ENCODE measurements at regions not wholly inside any gene's neighbourhood (a gene's known extent, or its start where the extent isn't known, plus 50 kb on each side); places are given as distances from the start of the nearest gene placed in this dataset.

DNA sequence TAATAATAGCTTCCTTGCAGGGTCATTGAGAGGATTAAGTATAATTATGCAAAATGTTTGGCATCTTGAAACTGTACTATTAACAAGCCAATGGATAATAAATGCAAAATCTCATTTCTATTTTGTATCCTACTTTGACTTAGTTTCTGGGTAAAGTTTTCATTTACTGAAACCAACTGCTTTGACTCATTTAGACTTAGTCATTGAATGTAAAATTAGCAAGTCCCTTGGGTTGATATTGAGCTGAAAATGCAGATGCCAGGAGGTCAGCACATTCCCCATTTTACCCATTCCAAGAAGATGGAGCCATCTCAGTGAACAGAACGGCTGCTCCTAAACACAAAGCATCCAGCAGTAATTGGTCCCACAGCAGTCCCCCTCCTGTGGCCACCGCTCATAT is 74.7 kb upstream of the GATB start:
- TF ChIP-seq POLR2A (IDR thresholded peaks at IDR 0.05) (no peak), EP300 (IDR thresholded peaks at IDR 0.05) (no peak), POLR2AphosphoS5 (IDR thresholded peaks at IDR 0.05) (no peak)
- TF ChIP-seq, protein P1, sequence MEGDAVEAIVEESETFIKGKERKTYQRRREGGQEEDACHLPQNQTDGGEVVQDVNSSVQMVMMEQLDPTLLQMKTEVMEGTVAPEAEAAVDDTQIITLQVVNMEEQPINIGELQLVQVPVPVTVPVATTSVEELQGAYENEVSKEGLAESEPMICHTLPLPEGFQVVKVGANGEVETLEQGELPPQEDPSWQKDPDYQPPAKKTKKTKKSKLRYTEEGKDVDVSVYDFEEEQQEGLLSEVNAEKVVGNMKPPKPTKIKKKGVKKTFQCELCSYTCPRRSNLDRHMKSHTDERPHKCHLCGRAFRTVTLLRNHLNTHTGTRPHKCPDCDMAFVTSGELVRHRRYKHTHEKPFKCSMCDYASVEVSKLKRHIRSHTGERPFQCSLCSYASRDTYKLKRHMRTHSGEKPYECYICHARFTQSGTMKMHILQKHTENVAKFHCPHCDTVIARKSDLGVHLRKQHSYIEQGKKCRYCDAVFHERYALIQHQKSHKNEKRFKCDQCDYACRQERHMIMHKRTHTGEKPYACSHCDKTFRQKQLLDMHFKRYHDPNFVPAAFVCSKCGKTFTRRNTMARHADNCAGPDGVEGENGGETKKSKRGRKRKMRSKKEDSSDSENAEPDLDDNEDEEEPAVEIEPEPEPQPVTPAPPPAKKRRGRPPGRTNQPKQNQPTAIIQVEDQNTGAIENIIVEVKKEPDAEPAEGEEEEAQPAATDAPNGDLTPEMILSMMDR (IDR thresholded peaks at IDR 0.05): no peak
- ATAC-seq (ENCODE audit: low FRiP score in 2 of 2): no peak

DNA sequence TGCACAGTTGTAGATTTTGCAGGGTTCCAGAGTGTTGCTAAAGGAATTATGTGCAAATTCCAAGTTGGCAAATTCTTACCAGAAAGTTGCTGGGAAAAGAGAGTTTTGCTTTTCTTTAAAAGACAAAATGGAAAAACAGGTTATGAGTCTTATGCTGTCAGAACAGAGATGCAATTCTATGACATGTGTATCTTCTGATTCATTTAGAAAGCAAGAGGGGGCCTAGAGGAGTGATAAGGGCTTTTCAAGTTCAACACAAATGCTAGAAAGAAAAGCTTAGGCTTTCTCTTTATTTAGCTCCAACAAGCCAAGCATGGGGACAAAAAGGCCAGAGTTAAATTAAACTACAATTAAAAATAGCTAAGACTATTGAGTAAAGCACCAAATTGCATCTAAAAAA is 72.4 kb upstream of the GATB start:
- Histone ChIP-seq H3K27ac (no peak overlapping the region), H3K4me3 (no peak overlapping the region), H3K9me3 (no peaks in the 10 kb centered on the region), H3K4me1 (no peaks in the 10 kb centered on the region), H3K36me3 (no peaks in the 10 kb centered on the region), H3K27me3 (no peaks in the 10 kb centered on the region)
- ATAC-seq (ENCODE audit: low FRiP score in 2 of 2) (no peak), DNase-seq (no peak)
- TF ChIP-seq POLR2A (IDR thresholded peaks at IDR 0.05) (no peak), EP300 (IDR thresholded peaks at IDR 0.05) (no peak), POLR2AphosphoS5 (IDR thresholded peaks at IDR 0.05) (no peak)
- TF ChIP-seq, protein P1 (IDR thresholded peaks at IDR 0.05): no peak

More for the DNA sequence above, 74.7 kb upstream of the GATB start:
- 87 to 100% methylated on average over 1 to 2 of the region's 2 CpGs for WGBS, 2 donors
- no peak overlapping the region for H3K27ac ChIP-seq
- H3K36me3 ChIP-seq: no peaks in the 10 kb centered on the region
- no peaks in the 10 kb centered on the region for H3K4me1 ChIP-seq
- no peaks in the 10 kb centered on the region for H3K9me3 ChIP-seq
- DNase-seq: no peak
- H3K4me3 ChIP-seq: no peak overlapping the region
- H3K27me3 ChIP-seq: no peaks in the 10 kb centered on the region

DNA sequence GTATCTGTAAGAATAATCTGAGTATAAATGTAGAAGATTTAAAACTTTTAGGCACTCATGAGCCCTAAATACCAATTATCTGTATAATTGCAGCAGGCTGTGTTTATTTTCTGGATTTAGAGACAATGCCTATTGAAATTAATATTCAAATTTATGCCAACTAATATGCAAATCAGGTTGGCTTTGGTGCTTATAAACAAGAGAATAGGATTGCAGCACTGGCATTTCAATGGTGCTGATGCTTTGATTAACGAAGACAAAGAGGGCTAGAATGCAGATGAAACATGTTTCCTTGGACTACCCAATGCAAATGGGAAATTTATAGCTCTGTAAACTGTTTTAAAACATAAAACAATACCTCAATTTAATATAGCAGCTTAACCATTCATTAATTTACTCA is 70.7 kb upstream of the GATB start:
- WGBS, 2 donors: 75 to 77% methylated on average over 1 of the region's 1 CpG
- no peak for TF ChIP-seq POLR2A (IDR thresholded peaks at IDR 0.05)
- no peak for TF ChIP-seq POLR2AphosphoS5 (IDR thresholded peaks at IDR 0.05)
- TF ChIP-seq, protein P1 (IDR thresholded peaks at IDR 0.05): no peak
- no peak for TF ChIP-seq EP300 (IDR thresholded peaks at IDR 0.05)
- no peaks in the 10 kb centered on the region for H3K4me1 ChIP-seq
- H3K27ac ChIP-seq: no peak overlapping the region
- ATAC-seq (ENCODE audit: low FRiP score in 2 of 2): no peak
- no peaks in the 10 kb centered on the region for H3K9me3 ChIP-seq
- H3K27me3 ChIP-seq: no peaks in the 10 kb centered on the region
- no peak for DNase-seq
- H3K36me3 ChIP-seq: no peaks in the 10 kb centered on the region
- no peak overlapping the region for H3K4me3 ChIP-seq

DNA sequence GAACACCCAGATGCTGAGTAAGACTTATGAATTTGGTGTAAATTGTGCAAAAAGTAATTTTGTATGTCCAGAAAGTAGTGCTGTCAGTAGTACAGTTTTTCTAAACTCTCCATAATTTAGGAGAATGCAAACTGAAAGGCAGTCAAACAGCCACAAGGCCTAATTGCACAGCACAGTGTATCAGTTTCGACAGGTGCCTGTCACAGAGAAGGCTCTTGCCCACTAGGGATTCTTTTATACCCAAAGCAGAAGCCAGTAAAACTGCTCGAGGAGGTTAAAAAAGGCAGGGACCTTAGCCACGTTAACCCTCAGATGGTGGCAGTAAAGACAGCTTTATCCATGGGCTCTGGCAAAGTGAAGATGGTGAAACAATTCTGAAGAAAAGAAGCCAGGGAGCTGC is 69.4 kb upstream of the GATB start:
- Histone ChIP-seq H3K4me3 (no peak overlapping the region), H3K27ac (no peak overlapping the region), H3K27me3 (no peaks in the 10 kb centered on the region), H3K36me3 (no peaks in the 10 kb centered on the region), H3K4me1 (no peaks in the 10 kb centered on the region), H3K9me3 (no peaks in the 10 kb centered on the region)
- 87 to 88% methylated on average over 3 of the region's 3 CpGs for WGBS, 2 donors
- no peak for DNase-seq
- TF ChIP-seq, protein P1 (IDR thresholded peaks at IDR 0.05): no peak
- no peak for TF ChIP-seq POLR2A (IDR thresholded peaks at IDR 0.05)
- TF ChIP-seq POLR2AphosphoS5 (IDR thresholded peaks at IDR 0.05): no peak
- TF ChIP-seq EP300 (IDR thresholded peaks at IDR 0.05): no peak
- ATAC-seq (ENCODE audit: low FRiP score in 2 of 2): no peak

DNA sequence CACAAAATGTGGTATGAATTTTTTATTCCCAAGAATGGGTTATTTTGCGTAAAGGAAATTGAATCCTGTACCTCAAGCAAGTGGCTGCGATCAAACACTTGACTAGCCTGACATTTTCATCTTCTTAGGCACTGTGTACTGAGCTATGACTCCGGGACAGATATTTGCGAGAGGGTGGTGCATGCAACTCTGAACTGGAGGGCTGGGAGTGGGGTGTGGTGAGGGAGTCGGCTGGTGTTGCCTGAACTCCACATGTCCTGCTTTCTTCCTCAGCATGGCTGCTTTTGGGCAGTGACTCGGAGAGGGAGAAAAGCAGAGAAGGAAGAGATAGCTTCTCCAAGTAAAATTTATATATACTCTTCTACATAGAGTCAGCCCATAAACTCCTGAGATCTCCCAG is 68.5 kb upstream of the GATB start:
- TF ChIP-seq, protein P1 (IDR thresholded peaks at IDR 0.05): no peak
- TF ChIP-seq EP300 (IDR thresholded peaks at IDR 0.05): no peak
- no peak for TF ChIP-seq POLR2A (IDR thresholded peaks at IDR 0.05)
- no peak for TF ChIP-seq POLR2AphosphoS5 (IDR thresholded peaks at IDR 0.05)
- H3K4me1 ChIP-seq: no peaks in the 10 kb centered on the region
- H3K4me3 ChIP-seq: no peak overlapping the region
- ATAC-seq (ENCODE audit: low FRiP score in 2 of 2) (no peak), DNase-seq (no peak)
- no peaks in the 10 kb centered on the region for H3K36me3 ChIP-seq
- H3K27me3 ChIP-seq: no peaks in the 10 kb centered on the region
- no peaks in the 10 kb centered on the region for H3K9me3 ChIP-seq
- no peak overlapping the region for H3K27ac ChIP-seq
- 66 to 81% methylated on average over 6 of the region's 6 CpGs for WGBS, 2 donors

All from upper lobe of left lung (tissue), 6 donors.